ENCODE measurements at regions not wholly inside any gene's neighbourhood (a gene's known extent, or its start where the extent isn't known, plus 50 kb on each side); places are given as distances from the start of the nearest gene placed in this dataset.

- no peak for DNase-seq
Measured at GRCh38 chr11:109752212-109752825, 330.3 kb downstream of the C11orf87 start.

- no peak for DNase-seq
Measured at GRCh38 chr11:109756521-109756920, 334.5 kb downstream of the C11orf87 start.

- DNase-seq, result no peak
Measured at GRCh38 chr11:109756951-109757350, 335.0 kb downstream of the C11orf87 start.

GRCh38 chr11:109762546-109762945 lies 330.6 kb upstream of the ZC3H12C start:
- DNase-seq, result no peak

- no peak for DNase-seq
Measured at GRCh38 chr11:109765709-109766311, 327.4 kb upstream of the ZC3H12C start.

- no peak for DNase-seq
Measured at GRCh38 chr11:109769858-109770257, 323.3 kb upstream of the ZC3H12C start.

- DNase-seq, result no peak
Measured at GRCh38 chr11:109770323-109770722, 322.9 kb upstream of the ZC3H12C start.

- DNase-seq, result no peak
Measured at GRCh38 chr11:109772892-109773291, 320.3 kb upstream of the ZC3H12C start.

GRCh38 chr11:109775686-109776085 lies 317.5 kb upstream of the ZC3H12C start:
- DNase-seq, result no peak

- DNase-seq, result no peak
Measured at GRCh38 chr11:109783014-109783413, 310.2 kb upstream of the ZC3H12C start.

- no peak for DNase-seq
Measured at GRCh38 chr11:109783840-109784239, 309.4 kb upstream of the ZC3H12C start.

GRCh38 chr11:109784536-109784935 lies 308.7 kb upstream of the ZC3H12C start:
- no peak for DNase-seq

GRCh38 chr11:109785198-109785597 lies 308.0 kb upstream of the ZC3H12C start:
- no peak for DNase-seq

GRCh38 chr11:109785714-109786113 lies 307.5 kb upstream of the ZC3H12C start:
- DNase-seq, result no peak

- DNase-seq, result no peak
Measured at GRCh38 chr11:109788948-109789490, 304.2 kb upstream of the ZC3H12C start.

GRCh38 chr11:109789901-109790300 lies 303.3 kb upstream of the ZC3H12C start:
- DNase-seq, result no peak

GRCh38 chr11:109791337-109791736 lies 301.9 kb upstream of the ZC3H12C start:
- DNase-seq, result no peak

GRCh38 chr11:109794501-109794900 lies 298.7 kb upstream of the ZC3H12C start:
- no peak for DNase-seq

GRCh38 chr11:109795234-109795633 lies 298.0 kb upstream of the ZC3H12C start:
- no peak for DNase-seq

- no peak for DNase-seq
Measured at GRCh38 chr11:109796253-109796652, 296.9 kb upstream of the ZC3H12C start.

- DNase-seq, result no peak
Measured at GRCh38 chr11:109798521-109798920, 294.7 kb upstream of the ZC3H12C start.

- no peak for DNase-seq
Measured at GRCh38 chr11:109799604-109800003, 293.6 kb upstream of the ZC3H12C start.

GRCh38 chr11:109804911-109805310 lies 288.3 kb upstream of the ZC3H12C start:
- no peak for DNase-seq

GRCh38 chr11:109806205-109806604 lies 287.0 kb upstream of the ZC3H12C start:
- no peak for DNase-seq

- DNase-seq, result no peak
Measured at GRCh38 chr11:109808569-109808968, 284.6 kb upstream of the ZC3H12C start.
